ENCODE measurements at regions not wholly inside any gene's neighbourhood (a gene's known extent, or its start where the extent isn't known, plus 50 kb on each side); places are given as distances from the start of the nearest gene placed in this dataset.
"Not testable (repeated sequence)": the region's sequence is repeated elsewhere in the genome, so short reads cannot be mapped to it uniquely, and the experiment has no call there.

DNA sequence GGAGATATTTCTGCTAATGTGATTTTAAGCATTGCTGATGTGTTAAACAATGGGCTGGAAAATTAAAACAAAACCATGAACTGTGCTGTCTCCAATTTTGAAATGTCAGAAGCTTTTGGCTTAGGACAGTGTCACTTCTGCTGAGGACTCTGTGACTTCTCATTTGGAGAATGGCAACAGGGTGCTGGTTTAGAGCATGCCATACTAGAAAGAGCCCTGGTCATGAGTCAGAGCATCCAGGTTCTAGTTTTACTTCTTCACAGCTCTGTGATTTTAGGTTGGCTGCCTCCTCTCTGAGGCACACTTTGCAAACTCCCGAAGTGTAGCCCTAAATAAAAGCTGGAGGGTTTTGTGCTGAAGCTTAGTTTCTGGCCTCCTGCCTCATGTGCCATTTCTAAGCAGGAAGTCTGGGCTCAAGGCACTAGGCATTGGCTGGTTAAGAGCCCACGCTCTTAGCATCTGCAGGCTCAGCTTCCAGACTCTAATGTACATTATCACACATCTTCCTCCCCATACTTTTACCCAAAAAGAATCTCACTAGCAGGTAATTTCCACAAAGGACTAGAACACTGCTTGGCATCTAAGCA is 193.8 kb downstream of the CNTN3 start:
- no peak for DNase-seq (ENCODE audit: low read depth)

DNA sequence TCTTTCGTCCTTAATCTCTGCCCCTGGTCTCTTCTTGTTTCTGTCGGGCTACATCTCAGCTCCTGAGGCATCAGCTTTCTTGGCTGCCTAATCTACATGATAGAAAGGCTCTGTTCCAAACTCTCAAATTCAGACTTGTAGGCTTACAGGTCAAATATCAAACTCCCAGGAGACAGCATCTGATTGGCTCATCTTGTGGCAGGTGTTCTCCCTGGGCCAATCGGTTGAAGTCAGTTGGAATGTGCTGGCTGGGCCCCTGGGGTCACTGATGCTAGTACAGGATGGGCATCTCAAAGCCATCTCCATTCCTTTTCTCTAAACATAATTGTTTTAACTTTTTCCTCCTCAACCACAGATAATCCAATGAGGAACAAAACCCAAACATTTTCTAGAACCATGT is 198.7 kb downstream of the CNTN3 start:
- no peak for DNase-seq (ENCODE audit: low read depth)

DNA sequence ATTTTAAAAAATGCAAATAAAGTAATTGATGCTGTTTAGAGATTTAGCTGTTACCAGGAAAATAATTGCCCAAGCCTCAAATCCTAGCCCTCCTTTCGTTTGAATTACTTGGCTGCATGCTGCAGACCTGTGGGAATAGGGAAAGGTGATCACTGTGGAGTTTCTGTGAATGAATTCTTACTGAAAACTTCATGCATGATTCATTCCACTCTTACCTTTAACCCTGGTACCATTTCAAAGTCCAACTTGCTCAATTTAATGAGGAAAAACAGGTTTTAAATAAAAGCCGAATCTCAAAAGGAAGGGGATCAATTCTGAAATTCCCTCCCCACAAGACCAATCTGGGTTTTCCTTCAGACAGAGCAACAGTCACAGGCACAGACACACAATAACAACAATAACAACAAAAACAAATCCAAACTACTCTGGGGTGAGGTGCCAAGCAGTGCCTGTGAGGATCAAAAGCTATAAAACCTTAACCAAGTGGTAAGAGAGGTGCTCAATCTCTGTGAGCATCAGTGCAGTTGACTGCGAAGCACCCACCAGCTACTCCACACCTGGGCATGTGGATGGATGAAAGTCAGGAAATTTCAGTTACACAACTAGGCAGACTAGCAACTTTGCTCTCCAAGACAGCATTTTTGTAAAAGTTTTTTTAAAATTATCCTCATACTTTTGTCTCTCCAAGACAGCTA is 200.8 kb downstream of the CNTN3 start:
- no peak for DNase-seq (ENCODE audit: low read depth)

DNA sequence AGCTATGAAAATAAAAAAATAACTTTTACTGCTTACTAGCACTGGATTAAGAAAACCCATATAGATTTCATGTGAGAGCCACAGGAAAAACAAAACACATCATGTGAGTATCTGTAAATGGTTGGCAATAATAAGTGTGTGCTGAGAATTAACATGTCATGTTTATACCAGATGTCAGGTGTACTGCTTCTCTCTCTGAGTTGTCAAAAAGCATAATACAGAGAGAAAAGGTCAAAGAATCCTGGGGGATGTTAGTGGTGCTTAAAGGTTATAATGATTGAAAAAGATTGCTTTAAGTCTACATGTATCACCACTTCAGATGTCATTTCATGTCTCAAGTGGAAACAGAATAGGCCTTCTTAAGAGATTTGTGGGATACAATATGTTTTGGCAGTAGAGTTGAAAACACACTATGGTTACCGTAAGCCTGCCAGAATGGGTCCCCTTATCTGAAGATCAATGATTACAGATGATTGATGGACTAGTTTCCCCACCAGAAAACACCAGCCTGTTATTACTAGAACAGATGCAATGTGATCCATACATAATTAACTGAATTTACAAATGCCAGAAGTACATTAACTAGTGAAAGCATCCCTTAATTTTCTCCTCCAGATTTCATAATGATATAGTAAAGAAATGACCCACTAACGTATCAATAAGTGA is 204.1 kb downstream of the CNTN3 start:
- DNase-seq (ENCODE audit: low read depth): no peak

DNA sequence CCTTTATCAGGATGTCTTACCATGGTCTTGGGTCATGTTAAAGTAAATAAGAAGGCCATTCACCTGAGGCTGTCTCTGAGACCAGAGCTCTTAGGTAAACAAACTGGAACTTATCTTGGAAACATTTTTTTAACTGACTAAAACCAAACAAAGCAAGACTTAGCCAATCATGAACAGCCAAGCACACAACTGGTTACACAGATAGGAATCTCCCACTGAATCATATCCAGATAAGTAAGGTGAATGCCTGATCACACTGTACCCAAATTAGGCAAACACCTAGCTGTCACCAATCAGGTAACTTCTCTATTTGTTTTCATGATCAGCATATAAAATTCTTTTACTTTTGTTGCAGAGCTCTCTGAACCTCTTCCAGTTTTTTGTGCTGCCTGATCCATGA is 205.4 kb downstream of the CNTN3 start:
- DNase-seq (ENCODE audit: low read depth): no peak

DNA sequence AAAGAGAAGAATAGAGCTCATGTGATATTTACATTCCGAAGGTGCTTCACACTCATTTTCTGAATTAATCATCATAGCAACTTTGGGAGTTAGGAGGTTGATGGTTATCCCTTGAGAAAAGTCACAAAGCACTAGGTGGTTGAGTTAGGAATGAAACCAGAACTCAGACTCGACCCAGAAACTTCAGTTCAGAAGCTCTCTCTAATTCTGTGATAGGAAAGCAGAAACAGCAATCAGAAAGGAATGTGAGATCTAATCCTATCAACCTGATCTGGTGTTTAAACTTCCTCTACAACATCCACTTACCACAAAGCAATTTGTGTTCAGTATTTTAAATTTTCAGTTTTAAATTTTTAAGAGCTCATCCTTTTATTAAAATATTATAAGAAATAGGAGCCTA is 211.2 kb downstream of the CNTN3 start:
- no peak for DNase-seq (ENCODE audit: low read depth)

DNA sequence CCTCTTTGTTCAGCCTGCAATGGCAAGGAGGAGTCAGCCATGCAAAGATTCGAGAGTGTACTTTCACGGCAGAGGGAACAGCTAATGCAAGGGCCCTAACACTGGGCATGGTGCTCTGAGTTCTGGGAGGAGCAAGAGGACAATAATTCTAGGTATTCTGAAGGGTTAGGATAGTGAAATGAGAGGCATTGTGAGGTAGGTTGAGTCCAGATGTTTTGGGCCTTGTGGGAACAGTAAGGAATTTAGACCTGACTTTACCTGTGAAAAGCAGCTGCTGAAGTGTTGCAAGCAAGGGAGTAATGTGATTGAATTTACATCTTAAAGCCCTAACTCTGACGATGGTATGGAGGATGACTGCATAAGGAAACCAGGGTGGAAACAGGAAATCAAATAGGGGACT is 211.6 kb downstream of the CNTN3 start:
- DNase-seq (ENCODE audit: low read depth): no peak

DNA sequence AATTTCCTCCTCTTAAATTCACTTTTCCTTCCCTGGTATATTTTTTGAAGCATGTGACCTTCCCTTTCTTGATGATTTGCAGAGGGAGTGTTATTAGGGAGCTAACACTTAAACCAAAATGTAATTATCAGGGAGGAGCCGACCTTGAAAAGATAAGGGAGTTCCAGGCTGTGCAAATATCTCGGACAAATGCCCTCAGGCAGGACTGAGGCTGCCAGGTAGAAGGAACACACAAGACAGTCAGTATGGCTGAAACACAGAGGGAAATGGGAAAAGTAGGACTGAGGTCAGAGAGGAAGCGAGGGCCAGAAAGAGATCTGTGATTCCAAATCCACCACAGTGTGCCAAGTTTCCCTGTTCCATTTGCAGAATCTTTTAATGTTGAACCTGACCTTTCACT is 221.0 kb downstream of the CNTN3 start:
- DNase-seq (ENCODE audit: low read depth): no peak

DNA sequence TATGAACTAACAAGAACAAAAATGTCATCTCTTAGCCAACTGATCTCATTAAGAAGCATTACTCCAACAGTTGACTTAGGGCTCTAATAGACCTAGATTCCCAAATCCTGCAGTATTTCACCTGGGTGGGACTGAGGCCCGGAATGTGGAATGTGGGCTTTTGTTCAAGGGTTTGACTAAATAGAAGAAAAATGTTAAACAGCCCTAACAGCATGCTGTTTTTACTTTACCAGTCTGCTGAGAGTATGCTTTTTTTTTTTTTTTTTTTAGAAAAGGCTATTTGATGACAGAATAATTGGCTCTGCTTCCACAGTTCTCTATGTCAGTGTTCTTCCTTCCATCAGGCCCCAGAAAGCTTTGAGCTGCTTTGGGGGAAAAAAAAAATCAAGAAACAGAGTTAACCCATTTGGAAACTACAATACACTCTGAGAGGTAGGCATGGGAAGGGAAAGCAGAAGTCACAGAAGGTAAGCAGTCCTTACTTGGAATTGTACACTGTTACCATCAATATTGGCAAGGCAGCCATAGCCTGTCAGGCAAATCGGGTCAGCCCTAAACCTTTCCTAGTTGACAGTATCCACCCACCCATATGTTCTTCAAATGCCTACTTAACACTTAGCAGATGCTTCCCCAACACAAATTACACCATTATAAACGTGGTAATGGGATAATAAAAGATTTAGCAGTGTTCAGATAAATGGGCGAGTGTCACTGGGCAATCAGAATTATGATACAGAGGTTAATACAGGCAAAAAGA is 224.2 kb downstream of the CNTN3 start:
- DNase-seq (ENCODE audit: low read depth): no peak

DNA sequence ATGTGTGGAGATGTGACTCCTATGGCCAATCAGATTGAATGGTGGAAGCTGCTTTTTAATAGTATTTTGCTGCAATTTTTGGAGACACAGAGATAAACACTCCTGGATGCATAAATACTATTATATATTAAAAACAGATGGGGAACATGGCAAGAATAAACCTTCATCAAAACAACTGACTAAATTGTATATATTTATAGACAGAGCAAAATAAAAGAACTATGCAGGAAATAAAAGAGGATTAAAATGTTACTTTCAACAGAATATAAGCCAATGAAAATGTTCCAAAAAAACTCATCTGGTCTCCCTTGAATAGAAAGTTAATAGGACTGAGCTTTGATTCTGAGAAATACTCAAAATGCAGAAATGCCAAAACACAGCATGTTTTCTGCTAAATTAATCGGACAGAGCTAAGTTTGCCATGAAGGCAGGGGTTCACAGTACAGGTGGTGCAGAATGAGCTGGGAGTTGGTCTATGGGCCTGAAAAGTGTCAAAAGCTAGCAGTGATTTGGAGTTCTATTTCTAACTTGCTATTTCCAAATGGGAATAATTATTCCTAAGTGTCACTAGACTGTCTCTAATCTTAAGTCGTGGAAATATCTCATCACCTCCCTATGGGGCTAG is 227.2 kb downstream of the CNTN3 start:
- DNase-seq (ENCODE audit: low read depth): no peak

DNA sequence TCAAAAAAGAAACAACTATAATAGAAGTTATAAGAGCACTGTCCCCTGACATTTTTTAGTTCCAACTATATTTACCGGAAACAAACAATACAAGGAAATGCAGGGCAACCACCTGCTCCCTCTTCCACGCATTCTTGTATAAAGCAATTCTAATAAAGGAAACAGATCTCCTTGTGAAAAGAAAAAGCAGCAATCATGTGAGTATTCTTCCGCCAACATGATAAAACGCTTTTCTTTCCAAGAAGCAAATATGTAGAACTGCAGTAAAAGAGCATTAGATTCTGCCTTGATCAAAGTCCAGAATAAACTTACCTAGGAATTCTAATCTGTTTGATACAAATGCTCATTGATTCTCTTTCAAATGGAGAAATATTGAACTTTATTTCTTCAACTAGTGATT is 230.3 kb downstream of the CNTN3 start:
- no peak for DNase-seq (ENCODE audit: low read depth)

DNA sequence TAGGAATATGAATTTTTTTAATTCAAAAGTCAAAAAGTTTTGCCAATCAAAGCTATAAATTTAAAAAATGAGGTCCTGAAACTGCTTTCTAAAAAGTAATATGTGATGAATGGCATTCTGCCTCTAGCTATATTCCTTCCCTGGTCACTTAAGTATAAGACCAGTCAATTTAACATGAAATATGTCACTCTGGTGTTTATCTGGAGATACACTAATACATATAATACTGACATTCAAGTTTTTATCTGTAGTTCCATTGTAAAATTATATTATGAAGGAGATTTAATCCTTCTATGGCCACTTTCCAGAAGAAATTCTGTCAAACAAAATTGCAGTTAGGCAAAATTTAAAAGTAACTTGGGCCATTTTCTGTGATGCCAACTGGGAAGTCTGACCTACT is 236.8 kb downstream of the CNTN3 start:
- no peak for DNase-seq (ENCODE audit: low read depth)

DNA sequence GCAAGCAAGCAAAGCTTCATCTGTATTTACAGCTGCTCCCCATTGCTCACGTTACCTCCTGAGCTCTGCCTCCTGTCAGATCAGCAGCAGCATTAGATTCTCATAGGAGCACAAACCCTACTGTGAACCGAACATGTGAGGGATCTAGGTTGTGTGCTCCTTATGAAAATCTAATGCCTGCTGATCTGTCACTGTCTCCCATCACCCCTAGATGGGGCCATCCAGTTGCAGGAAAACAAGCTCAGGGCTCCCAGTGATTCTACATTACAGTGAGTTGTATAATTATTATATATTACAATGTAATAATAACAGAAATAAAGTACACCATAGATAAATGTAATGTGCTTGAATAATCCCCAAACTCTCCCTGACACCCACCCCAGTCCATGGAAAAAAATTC is 238.1 kb downstream of the CNTN3 start:
- DNase-seq (ENCODE audit: low read depth): not testable (repeated sequence)

DNA sequence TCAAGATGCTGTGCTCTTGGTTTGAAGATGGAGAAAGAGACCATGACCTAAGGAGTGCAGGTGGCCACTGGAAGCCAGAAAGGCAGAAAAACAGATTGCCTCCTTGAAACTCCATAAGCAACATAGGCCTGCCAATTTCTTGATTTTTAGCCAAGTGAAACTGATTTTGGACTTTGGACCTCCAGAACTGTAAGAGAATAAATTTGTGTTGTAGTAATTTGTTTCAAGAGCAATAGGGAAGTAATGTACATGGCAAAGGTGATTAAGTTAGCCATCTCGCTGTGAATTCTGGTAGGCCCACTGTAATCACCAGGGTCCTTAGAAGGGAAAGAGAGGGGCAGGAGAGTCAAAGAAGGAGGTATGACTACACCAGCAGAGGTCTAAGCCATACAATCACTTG is 238.8 kb downstream of the CNTN3 start:
- DNase-seq (ENCODE audit: low read depth): no peak

DNA sequence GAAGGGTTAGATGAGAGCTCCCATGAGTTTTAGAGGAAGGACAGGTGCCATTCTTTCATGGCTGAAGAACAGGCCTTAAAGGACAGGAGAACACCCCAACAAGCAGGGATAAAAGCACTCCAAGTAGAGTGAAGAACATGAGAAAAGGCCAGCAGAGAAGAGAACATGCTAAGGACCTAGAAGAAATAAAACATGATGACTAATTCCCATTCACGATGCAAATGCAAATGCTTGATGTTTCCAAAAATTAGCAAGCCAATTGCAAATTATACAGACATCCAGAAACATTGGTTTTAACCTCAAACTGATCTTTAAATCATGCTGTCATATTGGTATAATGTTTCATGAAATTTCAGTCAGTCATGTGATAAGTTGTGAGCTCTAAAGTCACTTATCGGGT is 241.7 kb downstream of the CNTN3 start:
- DNase-seq (ENCODE audit: low read depth): no peak

DNA sequence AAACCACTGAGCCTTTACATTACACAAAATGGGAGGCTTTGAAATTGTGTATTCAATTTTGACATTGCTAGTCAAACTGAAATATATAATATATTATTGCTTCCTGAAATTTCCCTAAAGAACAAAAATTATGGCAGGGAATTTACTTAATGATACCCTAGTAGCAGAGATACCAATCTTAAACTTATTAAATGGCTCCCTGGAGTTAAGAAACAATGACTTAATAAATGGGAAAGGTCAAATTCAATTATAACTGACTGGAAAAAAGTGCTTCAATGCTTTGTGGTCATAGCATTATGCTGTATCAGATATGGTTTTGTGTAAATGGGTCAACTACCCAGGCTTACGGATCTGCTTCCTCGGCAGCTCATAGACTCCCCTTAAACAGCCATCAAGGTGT is 244.1 kb downstream of the CNTN3 start:
- DNase-seq (ENCODE audit: low read depth): no peak

DNA sequence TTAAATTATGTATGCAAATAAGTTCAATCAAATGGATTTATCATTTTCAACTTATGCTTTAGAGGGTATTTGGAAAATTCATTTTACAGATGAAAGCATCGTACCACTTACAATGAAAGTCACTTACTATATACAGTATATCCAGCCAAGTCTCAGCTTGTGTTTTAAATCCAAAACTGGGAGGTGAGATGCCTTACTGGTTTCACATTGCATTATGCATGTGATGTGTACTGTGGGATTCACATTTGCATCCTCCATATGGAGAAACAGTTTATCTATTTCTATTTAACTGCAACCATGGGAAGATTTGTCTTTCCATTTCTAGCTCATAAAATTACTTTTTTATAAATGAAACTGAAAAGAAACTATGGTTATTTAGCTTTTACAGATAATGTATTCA is 248.1 kb downstream of the CNTN3 start:
- no peak for DNase-seq (ENCODE audit: low read depth)

DNA sequence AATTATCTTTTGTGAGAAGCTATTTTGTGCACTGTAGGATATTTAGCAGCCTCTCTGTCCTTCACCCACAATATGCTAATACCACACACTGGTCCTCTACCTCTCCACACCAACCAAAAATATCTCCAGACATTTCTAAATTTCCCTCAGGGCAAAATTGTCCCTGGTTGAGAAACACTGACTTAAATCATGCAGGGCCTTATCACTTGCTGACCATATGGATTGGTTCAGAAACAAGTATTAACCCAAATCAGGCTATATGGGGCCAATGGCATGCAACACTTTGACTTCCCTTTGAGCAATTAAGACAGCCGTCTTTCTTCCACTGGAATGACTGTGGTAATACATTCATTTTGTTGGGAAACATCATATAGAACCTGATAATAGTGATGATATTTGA is 251.1 kb downstream of the CNTN3 start:
- no peak for DNase-seq (ENCODE audit: low read depth)

DNA sequence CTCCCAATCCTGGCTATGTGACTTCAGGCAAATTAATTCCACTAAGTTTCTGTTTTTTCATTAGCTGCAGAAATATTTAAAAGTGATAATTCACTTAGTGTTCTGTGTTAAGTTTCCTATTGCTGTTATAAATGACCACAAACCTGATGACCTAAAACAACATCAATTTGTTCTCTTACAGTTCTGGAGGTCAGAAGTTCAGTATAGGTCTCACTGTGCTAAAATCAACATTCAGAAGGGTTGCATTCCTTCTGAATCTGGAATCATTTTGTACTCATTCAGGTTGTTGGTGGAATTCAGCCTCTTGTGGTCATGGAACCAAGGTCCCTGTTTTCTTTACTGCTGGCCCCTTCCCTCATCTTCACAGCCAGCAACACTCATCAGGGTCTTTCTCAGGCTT is 254.1 kb downstream of the CNTN3 start:
- no peak for DNase-seq (ENCODE audit: low read depth)

DNA sequence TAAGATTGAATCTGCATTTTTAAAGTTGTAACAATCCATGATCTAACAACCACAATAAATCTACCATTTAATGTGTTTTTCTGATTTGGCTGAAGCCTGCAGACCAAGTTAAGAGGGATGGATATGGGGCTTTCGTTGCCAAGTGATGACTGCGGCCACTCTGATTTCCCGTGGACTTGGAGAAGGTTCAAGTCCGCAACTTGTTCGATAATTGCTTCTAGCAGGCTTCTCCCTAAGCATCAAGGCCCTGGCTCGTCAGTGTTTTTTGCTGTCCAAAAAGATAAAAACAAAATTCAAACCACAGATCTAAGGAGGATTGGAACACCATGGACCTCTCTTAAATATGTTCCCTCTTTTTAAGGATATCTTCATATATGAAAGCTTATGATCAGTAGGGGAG is 256.6 kb downstream of the CNTN3 start:
- DNase-seq (ENCODE audit: low read depth): no peak

DNA sequence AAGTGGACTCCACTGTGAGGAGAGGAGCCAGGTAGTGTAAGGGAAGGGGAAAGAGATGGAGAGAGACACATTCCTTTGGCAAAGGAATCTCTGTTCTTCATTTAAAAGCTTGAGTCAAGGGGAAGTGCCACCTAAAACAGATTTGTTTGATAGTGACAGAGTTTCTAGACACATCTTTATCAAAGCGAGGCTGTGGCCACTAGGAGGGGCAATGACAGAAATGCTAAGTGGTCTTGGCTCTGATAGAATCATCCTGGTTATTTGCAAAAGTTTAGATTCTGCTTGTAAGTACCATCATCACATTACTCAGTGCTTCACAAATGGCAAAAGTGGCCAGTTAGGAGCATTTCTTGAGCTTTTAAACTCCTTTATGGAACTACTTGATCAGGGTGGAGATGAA is 261.4 kb downstream of the CNTN3 start:
- no peak for DNase-seq (ENCODE audit: low read depth)

DNA sequence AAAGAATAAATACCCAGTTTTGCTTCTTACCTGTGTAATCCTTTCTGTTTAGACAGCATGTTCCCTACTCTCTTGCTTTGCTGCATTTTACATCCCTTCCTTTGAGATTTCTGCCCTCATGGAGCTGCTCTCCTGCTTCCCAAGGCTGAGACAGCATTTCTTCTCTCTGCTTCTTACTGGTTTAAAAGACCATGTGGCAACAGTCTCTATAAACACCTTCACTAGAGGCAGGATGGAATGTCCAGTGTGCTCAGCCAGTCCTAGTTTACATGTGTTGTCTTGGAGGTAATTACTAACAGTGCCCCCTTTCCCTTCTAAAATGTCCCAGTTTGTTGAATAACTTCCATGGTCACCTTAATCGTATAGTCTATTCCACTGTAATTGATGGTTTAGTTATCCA is 262.3 kb downstream of the CNTN3 start:
- no peak for DNase-seq (ENCODE audit: low read depth)

Data from LHCN-M2 (cell line).